DOHH2 (cell line): ENCODE measurements at regions not wholly inside any gene's neighbourhood (a gene's known extent, or its start where the extent isn't known, plus 50 kb on each side); places are given as distances from the start of the nearest gene placed in this dataset.
A peak's percentile ranks its signal among the peaks of the same experiment; 100 is the strongest.

Experiments
- H3F3A ChIP-seq: fragments of 200-600 bp; sonication (generic), shearing (Covaris generic); 2 replicates; pipeline ENCODE4 v1.6.0; 2016; ENCODE audit warnings: antibody characterized with exemption, mild to moderate bottlenecking; ENCODE audit not compliant: control insufficient read depth, insufficient read depth
- H3K27ac ChIP-seq: fragments of 200-600 bp; sonication (generic); 2 replicates; pipeline ENCODE4 v1.5.1; 2014; ENCODE audit warnings: low read depth, mild to moderate bottlenecking, low read length, moderate library complexity
- H3K27me3 ChIP-seq: fragments of 200-600 bp; sonication (generic); 2 replicates; pipeline ENCODE4 v1.6.1; 2014; ENCODE audit warnings: mild to moderate bottlenecking, low read length, mixed read lengths; ENCODE audit not compliant: control insufficient read depth
- H3K36me3 ChIP-seq: fragments of 200-600 bp; sonication (generic); 2 replicates; pipeline ENCODE4 v1.6.1; 2014; ENCODE audit warnings: mild to moderate bottlenecking, low read length, moderate library complexity, mixed read lengths; ENCODE audit not compliant: control insufficient read depth
- H3K4me1 ChIP-seq: fragments of 200-600 bp; sonication (generic); 2 replicates; pipeline ENCODE4 v1.6.1; 2014; ENCODE audit warnings: mild to moderate bottlenecking, low read length, mixed read lengths; ENCODE audit not compliant: control insufficient read depth
- H3K4me2 ChIP-seq: fragments of 200-600 bp; sonication (generic); 2 replicates; pipeline ENCODE4 v1.6.0; 2014; ENCODE audit warnings: mild to moderate bottlenecking, low read length, moderate library complexity
- H3K4me3 ChIP-seq: fragments of 200-600 bp; sonication (generic); 2 replicates; pipeline ENCODE4 v1.5.1; 2014; ENCODE audit warnings: mild to moderate bottlenecking, low read length, mixed read lengths
- H3K79me2 ChIP-seq: fragments of 200-600 bp; sonication (generic); 2 replicates; pipeline ENCODE4 v1.6.1; 2014; ENCODE audit warnings: mild to moderate bottlenecking, low read length, mixed read lengths; ENCODE audit not compliant: control insufficient read depth
- H3K9me2 ChIP-seq: fragments of 200-600 bp; sonication (generic); replicated peaks from 2 replicates; pipeline ENCODE4 v1.6.1; 2014; ENCODE audit warnings: mild to moderate bottlenecking, low read length, mixed read lengths; ENCODE audit not compliant: control insufficient read depth
- H3K9me3 ChIP-seq: fragments of 200-600 bp; sonication (generic); 2 replicates; pipeline ENCODE4 v1.6.1; 2014; ENCODE audit warnings: antibody characterized with exemption, low read length, mixed read lengths; ENCODE audit not compliant: control insufficient read depth, insufficient read depth
- H4K20me1 ChIP-seq: fragments of 200-600 bp; sonication (generic); 2 replicates; pipeline ENCODE4 v1.6.0; 2014; ENCODE audit warnings: low read depth, mild to moderate bottlenecking, antibody characterized with exemption, low read length, moderate library complexity; ENCODE audit not compliant: control insufficient read depth, insufficient read depth
- CTCF ChIP-seq: fragments of 200-600 bp; sonication (generic); IDR thresholded peaks from one replicate; pipeline ENCODE4 v1.5.1; 2014; ENCODE audit warnings: antibody characterized with exemption, mild to moderate bottlenecking, low read depth, low read length; ENCODE audit not compliant: poor library complexity, severe bottlenecking
- EZH2phosphoT487 ChIP-seq: fragments of 200-600 bp; sonication (generic); IDR thresholded peaks from 2 replicates; pipeline ENCODE4 v1.6.1; 2017; ENCODE audit warnings: borderline replicate concordance, mild to moderate bottlenecking, antibody characterized with exemption, low read length, moderate library complexity, mixed read lengths

- no peak overlapping the region for H3K4me3 ChIP-seq
- no peaks in the 10 kb centered on the region for H3F3A ChIP-seq
- H3K9me2 ChIP-seq: no peaks in the 10 kb centered on the region
- H3K27ac ChIP-seq: no peak overlapping the region
- H3K9me3 ChIP-seq: no peaks in the 10 kb centered on the region
- H3K36me3 ChIP-seq: no peaks in the 10 kb centered on the region
- no peaks in the 10 kb centered on the region for H4K20me1 ChIP-seq
- no peaks in the 10 kb centered on the region for H3K27me3 ChIP-seq
- TF ChIP-seq CTCF: no peak
- TF ChIP-seq EZH2phosphoT487: no peak
- H3K4me1 ChIP-seq: peaks cover 7% of the 10 kb centered on the region
- no peak overlapping the region for H3K4me2 ChIP-seq
- no peaks in the 10 kb centered on the region for H3K79me2 ChIP-seq
Observed at GRCh38 chr1:10953505-10954193, 58.8 kb upstream of the TARDBP start.

- no peak for TF ChIP-seq EZH2phosphoT487
- no peak for TF ChIP-seq CTCF
- Histone ChIP-seq H3K4me2 (peak overlapping the region; percentile 19; the same call in 1 of the 2 replicates), H3K4me1 (peaks cover 7% of the 10 kb centered on the region), H3K4me3 (no peak overlapping the region), H3K9me2 (no peaks in the 10 kb centered on the region), H3K27me3 (no peaks in the 10 kb centered on the region; the same call in 1 of the 2 replicates), H3K36me3 (no peaks in the 10 kb centered on the region), H3K79me2 (no peaks in the 10 kb centered on the region), H3K27ac (no peak overlapping the region), H4K20me1 (no peaks in the 10 kb centered on the region), H3K9me3 (no peaks in the 10 kb centered on the region), H3F3A (no peaks in the 10 kb centered on the region)
Observed at GRCh38 chr1:10957133-10957532, 55.3 kb upstream of the TARDBP start.

GRCh38 chr1:10958614-10959013, 53.8 kb upstream of the TARDBP start:
- Histone ChIP-seq H3K36me3 (no peaks in the 10 kb centered on the region), H3K4me3 (no peak overlapping the region), H4K20me1 (no peaks in the 10 kb centered on the region), H3K27me3 (peaks cover 6% of the 10 kb centered on the region; the same call in 1 of the 2 replicates), H3K9me2 (no peaks in the 10 kb centered on the region), H3K27ac (no peak overlapping the region), H3K79me2 (no peaks in the 10 kb centered on the region), H3K4me2 (no peak overlapping the region), H3K4me1 (peaks cover 7% of the 10 kb centered on the region), H3K9me3 (no peaks in the 10 kb centered on the region), H3F3A (no peaks in the 10 kb centered on the region)
- TF ChIP-seq EZH2phosphoT487 (no peak), CTCF (no peak)
